PC-3 (cell line): ENCODE measurements at regions not wholly inside any gene's neighbourhood (a gene's known extent, or its start where the extent isn't known, plus 50 kb on each side); places are given as distances from the start of the nearest gene placed in this dataset.

Experiments used
- EZH2 ChIP-seq: fragments of 300-600 bp; sonication (generic); IDR thresholded peaks from one replicate; pipeline ENCODE4 v1.6.1; 2017; ENCODE audit warnings: antibody characterized with exemption, mild to moderate bottlenecking, low read length; ENCODE audit not compliant: unreplicated experiment
- EZH2phosphoT487 ChIP-seq: fragments of 300-600 bp; sonication (generic); IDR thresholded peaks from 2 replicates; pipeline ENCODE4 v1.6.1; 2018; ENCODE audit warnings: mild to moderate bottlenecking, antibody characterized with exemption, low read length, borderline replicate concordance
- TF ChIP-seq, protein P1 (sequence below): fragments of 300-600 bp; sonication (generic); conservative IDR thresholded peaks from 2 replicates; pipeline ENCODE4 v1.5.1; 2017; ENCODE audit warnings: antibody characterized with exemption, low read depth, mild to moderate bottlenecking, low read length

DNA sequence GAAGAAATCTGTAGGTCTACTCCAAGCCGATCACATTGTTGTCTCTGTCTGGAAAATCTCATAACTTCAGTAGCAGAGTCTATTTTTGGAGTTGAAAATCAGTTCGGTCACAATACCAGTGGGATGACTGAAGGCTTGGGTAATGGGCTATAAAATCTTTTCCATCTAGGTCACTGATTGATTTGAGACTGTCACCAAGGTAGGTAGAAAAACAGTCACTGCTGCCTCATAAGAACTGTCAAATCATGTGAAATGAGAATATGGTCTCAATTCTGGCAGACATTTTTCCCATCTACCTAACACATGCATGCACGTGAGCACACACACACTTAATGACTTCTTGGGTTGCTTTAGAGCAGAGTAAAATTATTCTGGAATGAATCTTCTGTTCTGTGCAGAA is 1162.8 kb upstream of the CITED2 start:
- TF ChIP-seq, protein P1, sequence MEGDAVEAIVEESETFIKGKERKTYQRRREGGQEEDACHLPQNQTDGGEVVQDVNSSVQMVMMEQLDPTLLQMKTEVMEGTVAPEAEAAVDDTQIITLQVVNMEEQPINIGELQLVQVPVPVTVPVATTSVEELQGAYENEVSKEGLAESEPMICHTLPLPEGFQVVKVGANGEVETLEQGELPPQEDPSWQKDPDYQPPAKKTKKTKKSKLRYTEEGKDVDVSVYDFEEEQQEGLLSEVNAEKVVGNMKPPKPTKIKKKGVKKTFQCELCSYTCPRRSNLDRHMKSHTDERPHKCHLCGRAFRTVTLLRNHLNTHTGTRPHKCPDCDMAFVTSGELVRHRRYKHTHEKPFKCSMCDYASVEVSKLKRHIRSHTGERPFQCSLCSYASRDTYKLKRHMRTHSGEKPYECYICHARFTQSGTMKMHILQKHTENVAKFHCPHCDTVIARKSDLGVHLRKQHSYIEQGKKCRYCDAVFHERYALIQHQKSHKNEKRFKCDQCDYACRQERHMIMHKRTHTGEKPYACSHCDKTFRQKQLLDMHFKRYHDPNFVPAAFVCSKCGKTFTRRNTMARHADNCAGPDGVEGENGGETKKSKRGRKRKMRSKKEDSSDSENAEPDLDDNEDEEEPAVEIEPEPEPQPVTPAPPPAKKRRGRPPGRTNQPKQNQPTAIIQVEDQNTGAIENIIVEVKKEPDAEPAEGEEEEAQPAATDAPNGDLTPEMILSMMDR, result no peak
- TF ChIP-seq EZH2phosphoT487 (no peak), EZH2 (no peak)
